HG02571 (cell line): ENCODE measurements at regions not wholly inside any gene's neighbourhood (a gene's known extent, or its start where the extent isn't known, plus 50 kb on each side); places are given as distances from the start of the nearest gene placed in this dataset.

Experiments used
- ATAC-seq: cut with Tn5 transposase; IDR thresholded peaks from one replicate; pipeline ENCODE4 v1.9.1; 2021; ENCODE audit warnings: mild to moderate bottlenecking, moderate library complexity; ENCODE audit not compliant: unreplicated experiment

GRCh38 chr11:122062763-122063162, 53.3 kb downstream of the BLID start:
- ATAC-seq = no peak

GRCh38 chr11:122059565-122059964, 56.5 kb downstream of the BLID start:
- no peak for ATAC-seq

- ATAC-seq = no peak
These were observed 65.9 kb downstream of the BLID start for GRCh38 chr11:122050021-122050690.

GRCh38 chr11:122048401-122048800, 67.6 kb downstream of the BLID start:
- no peak for ATAC-seq

- no peak for ATAC-seq
These were observed 69.2 kb downstream of the BLID start for GRCh38 chr11:122046846-122047245.

GRCh38 chr11:122046438-122046837, 69.6 kb downstream of the BLID start:
- ATAC-seq = no peak

- ATAC-seq = no peak
These were observed 70.8 kb downstream of the BLID start for GRCh38 chr11:122045181-122045586.

GRCh38 chr11:122044086-122044485, 71.9 kb downstream of the BLID start:
- ATAC-seq = no peak

GRCh38 chr11:122042981-122043380, 73.0 kb downstream of the BLID start:
- ATAC-seq = no peak

GRCh38 chr11:122040464-122040863, 75.6 kb downstream of the BLID start:
- no peak for ATAC-seq

GRCh38 chr11:122038543-122038942, 77.5 kb downstream of the BLID start:
- ATAC-seq = no peak

- ATAC-seq = no peak
These were observed 78.1 kb downstream of the BLID start for GRCh38 chr11:122037911-122038310.

- no peak for ATAC-seq
These were observed 79.5 kb downstream of the BLID start for GRCh38 chr11:122036493-122036892.

- no peak for ATAC-seq
These were observed 80.0 kb downstream of the BLID start for GRCh38 chr11:122036018-122036417.

GRCh38 chr11:122033631-122034030, 82.4 kb downstream of the BLID start:
- no peak for ATAC-seq

- ATAC-seq = no peak
These were observed 82.8 kb downstream of the BLID start for GRCh38 chr11:122033193-122033592.

- no peak for ATAC-seq
These were observed 83.7 kb downstream of the BLID start for GRCh38 chr11:122032317-122032716.

GRCh38 chr11:122031813-122032212, 84.2 kb downstream of the BLID start:
- no peak for ATAC-seq

GRCh38 chr11:122030286-122030685, 85.7 kb downstream of the BLID start:
- no peak for ATAC-seq

GRCh38 chr11:122028545-122028944, 87.5 kb downstream of the BLID start:
- no peak for ATAC-seq

GRCh38 chr11:122028036-122028435, 88.0 kb downstream of the BLID start:
- ATAC-seq = no peak

- no peak for ATAC-seq
These were observed 90.3 kb downstream of the BLID start for GRCh38 chr11:122025757-122026156.

- no peak for ATAC-seq
These were observed 91.7 kb downstream of the BLID start for GRCh38 chr11:122024278-122024677.
